ENCODE measurements at regions not wholly inside any gene's neighbourhood (a gene's known extent, or its start where the extent isn't known, plus 50 kb on each side); places are given as distances from the start of the nearest gene placed in this dataset.

- Histone ChIP-seq H2AFZ (no peak overlapping the region), H3K9me2 (ENCODE audit: insufficient read depth) (no peaks in the 10 kb centered on the region), H3K4me3 (no peak overlapping the region), H3F3A (replicated peaks; ENCODE audit: low read depth) (no peaks in the 10 kb centered on the region), H3K27ac (ENCODE audit: low read depth) (no peak overlapping the region), H3K4me2 (no peak overlapping the region), H3K4me1 (ENCODE audit: insufficient read depth) (no peaks in the 10 kb centered on the region), H3K27me3 (ENCODE audit: insufficient read depth) (no peaks in the 10 kb centered on the region), H3K36me3 (ENCODE audit: insufficient read depth) (no peaks in the 10 kb centered on the region), H3K79me2 (replicated peaks; ENCODE audit: insufficient read depth) (no peaks in the 10 kb centered on the region), H4K20me1 (replicated peaks; ENCODE audit: insufficient read depth) (no peaks in the 10 kb centered on the region)
- Mint-ChIP-seq H3K36me3 (ENCODE audit: low read depth) (no peaks in the 10 kb centered on the region), H3K27me3 (ENCODE audit: insufficient read depth, low read depth, poor library complexity) (peaks cover 5% of the 10 kb centered on the region), H3K27ac (no peak overlapping the region), H3K4me3 (no peak overlapping the region), H3K9me3 (no peaks in the 10 kb centered on the region), H3K4me1 (peaks cover 9% of the 10 kb centered on the region)
- TF ChIP-seq CREB1 (CRISPR knock-in tag; IDR thresholded peaks at IDR 0.05; ENCODE audit: low read depth) (no peak), ZNF462 (CRISPR knock-in tag; IDR thresholded peaks at IDR 0.05) (no peak), ZNF114 (CRISPR knock-in tag; IDR thresholded peaks at IDR 0.05) (no peak), POLR2AphosphoS5 (IDR thresholded peaks at IDR 0.05; ENCODE audit: low read depth) (no peak)
- DNase-seq (ENCODE audit: low spot score) (no peak), ATAC-seq (no peak)
Observed at GRCh38 chr16:49967012-49967559, 57.9 kb upstream of the CNEP1R1 start.

All from GM23338 (cell line).